Upper lobe of right lung (tissue), 1 donor: ENCODE measurements at regions not wholly inside any gene's neighbourhood (a gene's known extent, or its start where the extent isn't known, plus 50 kb on each side); places are given as distances from the start of the nearest gene placed in this dataset.
"Not testable (repeated sequence)": the region's sequence is repeated elsewhere in the genome, so short reads cannot be mapped to it uniquely, and the experiment has no call there.

Experiments used
- ATAC-seq: fragments of 200-7000 bp; cut with Tn5 transposase; one replicate; pipeline ENCODE4 v1.9.1; 2020; ENCODE audit warnings: mild to moderate bottlenecking, moderate library complexity
- DNase-seq: peaks from one replicate; pipeline ENCODE4 v3.0.0-alpha.2; 2020
- H3K27ac ChIP-seq: fragments of 200-600 bp; one replicate; pipeline ENCODE4 v1.8.0; 2022
- H3K27me3 ChIP-seq: fragments of 200-600 bp; one replicate; pipeline ENCODE4 v1.8.0; 2022; ENCODE audit warnings: mild to moderate bottlenecking
- H3K36me3 ChIP-seq: fragments of 200-600 bp; one replicate; pipeline ENCODE4 v1.8.0; 2022
- H3K4me1 ChIP-seq: fragments of 200-600 bp; one replicate; pipeline ENCODE4 v1.8.0; 2022
- H3K4me3 ChIP-seq: fragments of 200-600 bp; one replicate; pipeline ENCODE4 v1.8.0; 2022; ENCODE audit warnings: mild to moderate bottlenecking
- H3K9me3 ChIP-seq: fragments of 200-600 bp; one replicate; pipeline ENCODE4 v1.8.0; 2022
- intact Hi-C: fragments of 100-400 bp; cut with DNase I; formaldehyde crosslinking; loops from one replicate; pipeline ENCODE4 v1.11.0; 2022
- TF ChIP-seq, protein P1 (sequence below): fragments of 200-600 bp; IDR thresholded peaks from one replicate; pipeline ENCODE4 v1.8.0; 2022; ENCODE audit warnings: antibody characterized with exemption
- donor health status: DM: no; HTN: yes; CAD: no; lungs with severe emphysema.

DNA sequence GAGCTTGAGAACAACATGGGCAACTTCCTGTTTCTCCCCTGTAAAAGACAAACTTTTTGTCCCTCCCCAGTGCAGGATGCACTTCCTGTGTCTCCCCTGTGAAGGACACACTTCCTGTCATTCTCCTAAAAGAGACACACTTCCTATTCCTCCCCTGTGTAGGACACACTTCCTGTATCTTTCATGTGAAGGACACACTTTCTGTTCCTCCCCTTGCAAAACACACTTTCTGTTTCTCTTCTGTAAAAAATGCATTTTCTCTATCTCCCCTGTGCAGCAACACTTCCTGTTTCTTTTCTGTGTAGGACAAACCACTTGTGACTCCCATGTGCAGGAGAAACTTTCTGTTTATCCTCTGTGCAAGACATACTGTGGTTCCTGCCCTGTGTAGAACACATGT, 488.6 kb upstream of the USP9Y start:
- no peaks in the 10 kb centered on the region for H3K9me3 ChIP-seq
- no peak for ATAC-seq
- no peak overlapping the region for H3K27ac ChIP-seq
- no peaks in the 10 kb centered on the region for H3K4me1 ChIP-seq
- intact Hi-C loops = no loop called here
- TF ChIP-seq, protein P1, sequence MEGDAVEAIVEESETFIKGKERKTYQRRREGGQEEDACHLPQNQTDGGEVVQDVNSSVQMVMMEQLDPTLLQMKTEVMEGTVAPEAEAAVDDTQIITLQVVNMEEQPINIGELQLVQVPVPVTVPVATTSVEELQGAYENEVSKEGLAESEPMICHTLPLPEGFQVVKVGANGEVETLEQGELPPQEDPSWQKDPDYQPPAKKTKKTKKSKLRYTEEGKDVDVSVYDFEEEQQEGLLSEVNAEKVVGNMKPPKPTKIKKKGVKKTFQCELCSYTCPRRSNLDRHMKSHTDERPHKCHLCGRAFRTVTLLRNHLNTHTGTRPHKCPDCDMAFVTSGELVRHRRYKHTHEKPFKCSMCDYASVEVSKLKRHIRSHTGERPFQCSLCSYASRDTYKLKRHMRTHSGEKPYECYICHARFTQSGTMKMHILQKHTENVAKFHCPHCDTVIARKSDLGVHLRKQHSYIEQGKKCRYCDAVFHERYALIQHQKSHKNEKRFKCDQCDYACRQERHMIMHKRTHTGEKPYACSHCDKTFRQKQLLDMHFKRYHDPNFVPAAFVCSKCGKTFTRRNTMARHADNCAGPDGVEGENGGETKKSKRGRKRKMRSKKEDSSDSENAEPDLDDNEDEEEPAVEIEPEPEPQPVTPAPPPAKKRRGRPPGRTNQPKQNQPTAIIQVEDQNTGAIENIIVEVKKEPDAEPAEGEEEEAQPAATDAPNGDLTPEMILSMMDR = no peak
- no peak for DNase-seq
- H3K36me3 ChIP-seq = no peaks in the 10 kb centered on the region
- H3K4me3 ChIP-seq = no peak overlapping the region
- no peaks in the 10 kb centered on the region for H3K27me3 ChIP-seq

DNA sequence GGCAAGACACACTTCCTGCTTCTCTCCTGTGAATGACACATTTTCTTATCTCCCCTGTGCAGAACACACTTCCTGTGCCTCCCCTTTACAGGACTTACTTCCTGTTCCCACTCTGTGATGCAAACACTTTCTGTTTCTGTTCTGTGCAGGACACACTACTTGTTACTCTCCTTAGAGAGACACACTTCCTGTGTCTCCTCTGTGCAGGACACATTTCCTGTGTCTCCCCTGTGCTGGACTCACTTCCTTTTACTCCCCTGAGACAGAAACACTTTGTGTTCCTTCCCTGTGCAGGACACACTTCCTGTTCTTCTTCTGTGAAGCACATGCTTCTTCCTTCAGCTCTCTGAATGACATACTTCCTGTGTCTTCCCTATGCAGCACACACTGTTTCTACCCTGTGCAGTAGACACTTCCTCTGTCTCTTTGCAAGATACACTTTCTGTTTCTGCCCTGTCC, 485.4 kb upstream of the USP9Y start:
- Histone ChIP-seq H3K36me3 (no peaks in the 10 kb centered on the region), H3K4me3 (no peak overlapping the region), H3K27me3 (no peaks in the 10 kb centered on the region), H3K9me3 (no peaks in the 10 kb centered on the region), H3K4me1 (no peaks in the 10 kb centered on the region), H3K27ac (no peak overlapping the region)
- intact Hi-C loops = no loop called here
- TF ChIP-seq, protein P1 = no peak
- ATAC-seq = no peak
- DNase-seq = no peak

DNA sequence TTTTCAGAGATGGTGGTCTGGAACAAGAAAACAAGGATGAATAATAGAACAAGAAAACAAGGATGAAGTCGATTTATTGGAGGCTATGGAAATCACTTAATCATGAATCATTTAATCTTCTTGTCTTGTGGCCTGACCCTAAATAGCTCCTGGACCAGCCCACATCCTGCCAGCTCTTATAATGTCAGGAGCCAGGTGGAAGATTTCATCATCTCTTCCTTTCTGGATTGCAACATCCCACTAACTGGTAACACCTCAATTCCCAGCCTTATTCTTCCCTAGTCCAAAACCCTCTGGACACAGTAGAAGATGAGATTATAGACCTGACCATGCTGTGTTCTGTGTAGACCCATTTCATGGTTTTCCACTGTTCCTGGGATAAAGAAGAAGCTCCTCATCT, 470.1 kb upstream of the USP9Y start:
- intact Hi-C loops = no loop called here
- no peak for ATAC-seq
- Histone ChIP-seq H3K9me3 (no peaks in the 10 kb centered on the region), H3K4me1 (no peaks in the 10 kb centered on the region), H3K4me3 (no peak overlapping the region), H3K27ac (no peak overlapping the region), H3K36me3 (no peaks in the 10 kb centered on the region), H3K27me3 (no peaks in the 10 kb centered on the region)
- TF ChIP-seq, protein P1 = no peak
- no peak for DNase-seq

DNA sequence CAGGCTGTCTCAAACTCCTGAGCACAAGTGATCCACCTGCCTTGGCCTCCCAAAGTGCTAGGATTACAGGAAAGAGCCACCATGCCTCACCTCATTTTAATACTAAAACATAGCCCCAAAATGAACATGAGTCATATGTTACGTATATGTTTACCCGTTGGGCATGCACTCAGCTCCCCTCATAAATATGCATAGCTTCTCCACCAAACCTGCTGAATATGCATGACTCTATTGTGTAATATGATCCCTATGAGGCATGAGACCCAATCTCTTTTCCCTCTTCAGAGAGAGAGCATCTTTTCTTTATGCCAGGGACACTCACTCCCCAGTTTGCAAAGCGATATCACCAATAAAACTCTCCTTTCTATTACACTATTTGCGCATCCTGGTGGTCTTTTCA, 464.6 kb upstream of the USP9Y start:
- no peak overlapping the region for H3K4me3 ChIP-seq
- DNase-seq (no peak), ATAC-seq (no peak)
- TF ChIP-seq, protein P1 = no peak
- H3K27ac ChIP-seq = no peak overlapping the region
- H3K4me1 ChIP-seq = no peaks in the 10 kb centered on the region
- H3K9me3 ChIP-seq = no peaks in the 10 kb centered on the region
- H3K27me3 ChIP-seq = no peaks in the 10 kb centered on the region
- no peaks in the 10 kb centered on the region for H3K36me3 ChIP-seq
- intact Hi-C loops = no loop called here

DNA sequence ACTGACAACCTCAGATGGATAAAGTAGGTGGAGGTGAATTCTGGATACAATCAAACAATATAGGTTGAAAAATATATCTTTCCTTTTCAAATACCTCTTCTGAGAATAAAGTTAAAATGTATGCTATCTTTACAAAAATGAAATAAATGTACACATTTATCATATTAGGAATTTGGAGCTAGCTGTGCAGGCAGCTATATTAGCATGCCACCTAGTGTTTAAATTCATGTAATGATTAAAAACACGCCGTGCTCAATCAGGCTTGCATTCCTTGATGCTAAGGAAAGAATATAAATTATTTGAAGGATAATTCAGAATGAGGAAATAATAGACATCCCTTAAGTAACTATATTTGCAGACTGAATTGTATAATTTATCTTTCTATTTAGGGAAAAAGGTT, 460.7 kb upstream of the USP9Y start:
- intact Hi-C loops, H3K4me3 ChIP-seq, H3K4me1 ChIP-seq, H3K9me3 ChIP-seq, H3K36me3 ChIP-seq, ATAC-seq, H3K27me3 ChIP-seq, DNase-seq, H3K27ac ChIP-seq: not testable (repeated sequence)
- TF ChIP-seq, protein P1 = peak; percentile 24

DNA sequence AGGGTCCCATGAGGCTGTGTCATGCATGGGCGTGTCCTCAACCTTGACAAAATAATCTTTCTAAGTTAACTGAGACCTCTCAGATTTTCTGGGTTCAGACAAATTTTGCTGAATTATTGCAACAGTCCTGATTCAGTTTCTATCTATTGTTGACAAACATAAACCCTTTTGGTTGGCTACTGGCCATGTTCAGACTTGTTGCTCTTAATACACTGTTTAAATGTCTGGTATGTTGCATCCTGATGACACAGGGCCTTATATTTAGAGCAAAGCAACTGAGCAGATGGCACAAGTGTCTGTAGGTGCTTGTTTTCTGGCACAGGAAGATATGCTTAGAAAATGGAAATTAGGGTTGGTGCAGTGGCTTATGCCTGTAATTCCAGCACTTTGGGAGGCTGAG, 456.9 kb upstream of the USP9Y start:
- Histone ChIP-seq H3K27me3 (no peaks in the 10 kb centered on the region), H3K4me1 (no peaks in the 10 kb centered on the region), H3K36me3 (no peaks in the 10 kb centered on the region), H3K27ac (no peak overlapping the region), H3K9me3 (no peaks in the 10 kb centered on the region), H3K4me3 (no peak overlapping the region)
- intact Hi-C loops = no loop called here
- DNase-seq = no peak
- ATAC-seq = no peak
- TF ChIP-seq, protein P1 = no peak
